ENCODE measurements at regions not wholly inside any gene's neighbourhood (a gene's known extent, or its start where the extent isn't known, plus 50 kb on each side); places are given as distances from the start of the nearest gene placed in this dataset.

DNA sequence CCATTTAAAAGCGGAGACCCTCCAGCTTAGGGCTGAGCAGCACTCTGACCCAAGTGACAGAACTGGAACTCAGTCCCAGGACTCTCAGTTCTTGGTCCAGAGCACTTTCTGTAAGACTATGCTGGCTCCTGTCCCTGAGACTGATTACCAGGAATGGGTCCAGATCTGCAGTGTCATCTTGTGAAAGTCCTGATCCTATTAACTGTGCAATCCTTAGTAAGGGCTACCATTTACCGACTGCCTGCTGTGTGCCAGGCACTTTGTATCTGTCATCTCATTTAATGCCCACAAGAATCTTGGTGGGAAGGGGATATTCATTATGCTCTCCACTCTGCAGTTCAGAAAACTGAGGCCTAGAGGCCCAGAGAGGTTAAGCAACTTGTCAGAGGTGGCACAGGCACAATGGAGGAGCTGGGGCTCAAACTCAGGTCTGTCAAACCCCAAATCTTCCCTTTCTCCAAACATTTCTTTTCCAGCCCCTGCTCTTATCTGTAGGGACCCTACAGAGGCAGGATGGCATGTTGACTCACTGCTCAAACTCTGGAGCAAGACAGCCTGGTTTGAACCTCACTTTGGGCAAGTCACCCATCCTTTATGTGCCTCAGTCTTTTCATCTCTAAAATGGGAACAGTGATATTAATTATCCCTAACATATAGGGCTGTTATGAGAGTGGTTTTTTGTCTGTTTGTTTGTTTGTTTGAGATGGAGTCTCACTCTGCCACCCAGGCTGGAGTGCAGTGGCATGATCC, 57.6 kb upstream of the IFNLR1 start:
- Histone ChIP-seq H3K36me3 (ENCODE audit: control insufficient read depth in 2 of 2, insufficient read depth in 1 of 2, low read length in 2 of 2) (no peaks in the 10 kb centered on the region), H3K4me3 (ENCODE audit: low read depth, low read length) (no peak overlapping the region), H3K4me1 (ENCODE audit: control insufficient read depth, insufficient read depth, low read length) (no peaks in the 10 kb centered on the region), H3K9me3 (ENCODE audit: control insufficient read depth, insufficient read depth, low read depth, low read length) (no peaks in the 10 kb centered on the region), H3K27ac (ENCODE audit: extremely low read depth, low read depth, low read length) (no peak overlapping the region)
- ChIA-PET POLR2A (no interaction called here), CTCF (interaction anchor here (2.5 kb wide), 1 partner anchor 146 kb away, joined by 9 read pairs; no protein-coding TSS in a partner anchor)
- TF ChIP-seq ZNF311 (tag by site-specific recombination; IDR thresholded peaks at IDR 0.05; ENCODE audit: borderline replicate concordance) (no peak), ZNF768 (tag by site-specific recombination; IDR thresholded peaks at IDR 0.05) (peak; percentile 56; the same call in 1 of the 2 replicates)

- H3K27ac ChIP-seq (ENCODE audit: extremely low read depth, low read depth, low read length), result no peak overlapping the region
- ChIA-PET CTCF (interaction anchor here (0.6 kb wide), 1 partner anchor 303 kb away, joined by 3 read pairs; no protein-coding TSS in a partner anchor), POLR2A (no interaction called here)
- H3K36me3 ChIP-seq (ENCODE audit: control insufficient read depth in 2 of 2, insufficient read depth in 1 of 2, low read length in 2 of 2), result no peaks in the 10 kb centered on the region
- H3K9me3 ChIP-seq (ENCODE audit: control insufficient read depth, insufficient read depth, low read depth, low read length), result no peaks in the 10 kb centered on the region
- H3K4me3 ChIP-seq (ENCODE audit: low read depth, low read length), result no peak overlapping the region
- TF ChIP-seq ZNF768 (tag by site-specific recombination; IDR thresholded peaks at IDR 0.05), result peak; percentile 73; the same call in 1 of the 2 replicates
- TF ChIP-seq, protein P1, sequence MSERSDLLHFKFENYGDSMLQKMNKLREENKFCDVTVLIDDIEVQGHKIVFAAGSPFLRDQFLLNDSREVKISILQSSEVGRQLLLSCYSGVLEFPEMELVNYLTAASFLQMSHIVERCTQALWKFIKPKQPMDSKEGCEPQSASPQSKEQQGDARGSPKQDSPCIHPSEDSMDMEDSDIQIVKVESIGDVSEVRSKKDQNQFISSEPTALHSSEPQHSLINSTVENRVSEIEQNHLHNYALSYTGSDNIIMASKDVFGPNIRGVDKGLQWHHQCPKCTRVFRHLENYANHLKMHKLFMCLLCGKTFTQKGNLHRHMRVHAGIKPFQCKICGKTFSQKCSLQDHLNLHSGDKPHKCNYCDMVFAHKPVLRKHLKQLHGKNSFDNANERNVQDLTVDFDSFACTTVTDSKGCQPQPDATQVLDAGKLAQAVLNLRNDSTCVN (tag by site-specific recombination; optimal IDR thresholded peaks at IDR 0.05), result no peak
- H3K4me1 ChIP-seq (ENCODE audit: control insufficient read depth, insufficient read depth, low read length), result no peaks in the 10 kb centered on the region
These were observed 50.8 kb upstream of the IFNLR1 start for GRCh38 chr1:24237750-24238395.

DNA sequence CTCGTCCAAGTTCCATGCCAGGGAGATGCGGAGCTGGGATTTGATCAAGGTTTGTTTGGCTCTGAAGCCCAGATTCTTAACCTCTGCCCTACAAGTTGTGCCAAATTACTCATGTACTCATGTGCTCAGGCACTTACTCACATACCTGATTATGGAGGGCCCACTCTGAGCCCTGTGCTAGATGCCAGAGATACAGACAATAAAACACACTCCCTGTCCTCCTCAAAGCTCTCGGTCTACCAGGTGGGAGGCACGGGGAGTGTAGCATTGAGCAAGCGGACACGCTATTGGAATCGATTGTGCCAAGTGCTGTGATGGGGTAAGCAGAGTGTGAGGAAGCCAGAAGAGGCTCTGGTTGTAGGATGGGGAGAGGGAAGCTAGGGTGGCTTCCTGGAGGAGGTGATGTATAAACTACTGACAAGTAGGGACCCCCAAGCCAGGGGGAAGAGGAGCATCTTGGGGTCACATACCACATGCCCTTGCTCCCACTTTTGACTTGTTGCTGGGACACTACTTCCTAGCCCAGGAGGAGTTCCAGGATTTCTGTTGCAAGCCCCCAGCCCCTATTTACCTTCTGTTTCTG, 49.8 kb upstream of the IFNLR1 start:
- no peak overlapping the region for H3K4me3 ChIP-seq (ENCODE audit: low read depth, low read length)
- no peaks in the 10 kb centered on the region for H3K36me3 ChIP-seq (ENCODE audit: control insufficient read depth in 2 of 2, insufficient read depth in 1 of 2, low read length in 2 of 2)
- H3K9me3 ChIP-seq (ENCODE audit: control insufficient read depth, insufficient read depth, low read depth, low read length), result no peaks in the 10 kb centered on the region
- no peaks in the 10 kb centered on the region for H3K4me1 ChIP-seq (ENCODE audit: control insufficient read depth, insufficient read depth, low read length)
- POLR2A ChIA-PET, result no interaction called here
- CTCF ChIA-PET, result interaction anchor here (0.6 to 2.1 kb wide), 2 partner anchors 73 to 155 kb away, joined by 3 to 11 read pairs; no protein-coding TSS in a partner anchor
- peak; percentile 71; the same call in 1 of the 2 replicates for TF ChIP-seq ZFP69B (tag by site-specific recombination; IDR thresholded peaks at IDR 0.05)
- 0 out of 2 replicates have a peak, but pooled peaks have one; percentile 25 for TF ChIP-seq ZNF335 (tag by site-specific recombination; conservative IDR thresholded peaks at IDR 0.05)
- TF ChIP-seq ZNF10 (tag by site-specific recombination; IDR thresholded peaks at IDR 0.05), result peak; percentile 85
- no peak for TF ChIP-seq ZNF37A (tag by site-specific recombination; IDR thresholded peaks at IDR 0.05)
- TF ChIP-seq ZNF692 (tag by site-specific recombination; IDR thresholded peaks at IDR 0.05), result peak; percentile 76
- no peak overlapping the region for H3K27ac ChIP-seq (ENCODE audit: extremely low read depth, low read depth, low read length)

Measured in HEK293 (cell line).